ENCODE measurements at regions not wholly inside any gene's neighbourhood (a gene's known extent, or its start where the extent isn't known, plus 50 kb on each side); places are given as distances from the start of the nearest gene placed in this dataset.

DNA sequence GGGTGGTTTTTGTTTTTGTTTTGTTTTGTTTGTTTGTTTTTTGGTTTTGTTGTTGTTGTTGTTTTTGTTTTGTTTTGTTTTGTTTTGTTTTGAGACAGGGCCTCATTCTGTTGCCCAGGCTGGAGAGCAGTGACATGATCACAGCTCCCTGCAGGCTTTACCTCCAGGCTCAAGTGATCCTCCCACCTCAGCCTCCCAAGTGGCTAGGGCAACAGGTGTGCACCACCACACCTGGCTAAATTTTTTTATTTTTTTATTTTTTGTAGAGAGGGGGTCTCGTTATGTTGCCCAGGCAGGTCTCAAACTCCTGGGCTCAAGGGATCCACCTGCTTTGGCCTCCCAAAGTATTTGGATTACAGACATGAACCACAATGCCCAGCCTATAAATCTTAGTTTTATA lies 115.9 kb upstream of the NFE2L3 start:
- DNase-seq: no peak

DNA sequence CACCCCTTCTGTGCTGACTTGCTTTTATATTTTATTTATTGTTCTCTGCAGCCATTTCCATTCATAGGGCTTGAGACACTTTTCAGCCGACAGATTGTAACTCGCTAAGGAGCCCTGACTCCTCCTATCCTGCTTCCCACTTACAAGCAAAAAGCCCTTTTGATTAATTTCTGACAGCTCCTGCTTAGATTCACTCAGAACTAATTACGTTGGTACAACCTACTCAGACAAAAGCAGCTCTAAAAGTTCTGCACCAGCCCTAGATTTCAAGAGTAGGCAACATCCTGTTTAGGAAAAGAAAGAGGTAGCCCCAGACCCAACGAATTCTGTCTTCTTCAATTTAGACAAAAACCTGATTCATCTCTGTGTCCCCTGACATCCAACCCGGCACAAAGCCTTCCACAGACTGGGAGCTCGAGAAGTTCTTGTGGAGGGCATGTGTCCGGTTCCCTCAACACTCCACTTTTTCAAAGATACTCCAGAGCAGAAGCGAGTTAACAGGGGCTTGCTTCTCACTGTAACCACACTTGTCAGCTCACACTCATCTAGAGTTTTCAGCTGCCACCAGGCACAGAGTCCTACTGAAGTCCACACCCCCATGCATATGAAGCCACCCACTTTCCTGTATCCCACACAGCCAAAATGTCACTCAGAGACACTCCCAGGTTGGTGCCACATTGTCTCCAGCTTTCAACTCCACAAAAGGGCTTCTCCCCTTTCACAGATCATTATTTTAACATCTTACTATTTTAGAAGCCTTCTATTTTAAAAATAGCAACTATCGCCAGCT lies 113.6 kb upstream of the NFE2L3 start:
- DNase-seq: no peak

DNA sequence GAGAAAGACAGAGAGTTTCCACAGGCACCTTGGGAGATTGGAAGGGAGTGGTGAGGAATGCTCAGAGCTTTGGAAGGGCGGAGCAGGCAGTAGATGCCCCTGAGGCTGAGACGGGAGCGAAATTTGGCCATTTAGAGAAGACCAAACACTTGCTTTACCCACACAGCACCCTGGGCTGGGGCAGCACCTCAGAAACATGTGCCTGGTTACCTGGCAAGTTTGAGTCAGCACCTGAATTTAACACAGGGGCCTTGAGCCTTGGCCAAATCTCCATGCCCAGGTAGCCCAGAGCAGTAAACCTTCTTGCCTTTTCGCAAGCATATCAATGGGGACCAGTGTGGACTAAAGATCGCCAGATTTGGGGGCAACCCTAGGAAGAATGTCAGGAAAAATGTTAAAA lies 111.9 kb upstream of the NFE2L3 start:
- no peak for DNase-seq

DNA sequence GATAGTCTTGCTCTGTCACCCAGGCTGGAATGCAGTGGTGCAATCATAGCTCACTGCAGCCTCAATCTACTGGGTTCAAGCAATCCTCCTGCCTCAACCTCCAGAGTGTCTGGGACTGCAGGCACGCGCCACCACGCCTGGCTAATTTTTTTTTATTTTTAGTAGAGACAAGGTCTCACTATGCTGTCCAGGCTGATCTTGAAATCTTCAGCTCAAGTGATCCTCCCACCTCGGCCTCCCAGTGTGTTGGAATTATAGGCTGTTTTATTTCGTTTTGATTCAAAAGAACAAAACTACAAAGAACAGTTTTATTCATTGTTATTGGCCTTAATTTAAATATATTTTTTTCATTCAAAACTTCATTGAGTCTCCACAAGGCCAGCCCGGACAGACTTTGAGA lies 109.8 kb upstream of the NFE2L3 start:
- DNase-seq: no peak

DNA sequence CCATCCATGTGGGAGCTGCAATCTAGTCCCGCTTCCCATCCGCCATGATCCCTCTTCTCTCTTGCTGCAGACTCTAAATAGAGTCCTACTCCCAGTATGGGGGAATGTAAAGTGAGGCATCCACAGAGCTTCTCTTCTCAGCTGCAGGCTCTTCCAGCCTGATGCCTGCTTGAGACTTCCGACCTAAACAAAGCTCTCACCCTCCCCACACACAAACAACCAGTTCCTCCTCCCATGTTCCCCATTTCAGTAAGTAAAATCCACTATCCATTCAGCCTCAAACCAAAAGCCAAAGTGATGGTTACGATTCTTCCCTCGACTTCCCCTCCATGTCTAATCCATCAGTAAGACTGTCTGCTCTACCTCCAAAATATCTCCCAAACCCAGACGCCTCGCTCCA lies 108.2 kb upstream of the NFE2L3 start:
- DNase-seq: no peak

DNA sequence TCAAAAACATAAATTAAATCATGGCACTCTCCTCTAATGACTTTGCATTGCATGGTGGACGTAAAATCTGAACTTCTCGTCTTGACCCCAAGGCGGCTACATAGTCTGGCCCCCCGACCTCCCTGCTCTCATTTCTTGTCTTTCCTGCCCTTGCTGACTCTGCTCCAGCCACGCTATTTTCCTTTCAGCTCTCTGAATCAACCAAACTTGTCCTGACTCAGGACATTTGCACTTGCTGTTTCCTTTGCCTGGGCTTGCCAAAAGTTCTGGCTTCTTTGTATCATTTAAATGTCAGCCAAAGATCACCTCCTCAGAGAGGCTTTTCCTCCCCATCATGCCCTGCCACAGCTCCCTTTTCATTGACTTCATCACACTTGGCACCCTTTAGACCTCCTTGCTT lies 107.7 kb upstream of the NFE2L3 start:
- no peak for DNase-seq

DNA sequence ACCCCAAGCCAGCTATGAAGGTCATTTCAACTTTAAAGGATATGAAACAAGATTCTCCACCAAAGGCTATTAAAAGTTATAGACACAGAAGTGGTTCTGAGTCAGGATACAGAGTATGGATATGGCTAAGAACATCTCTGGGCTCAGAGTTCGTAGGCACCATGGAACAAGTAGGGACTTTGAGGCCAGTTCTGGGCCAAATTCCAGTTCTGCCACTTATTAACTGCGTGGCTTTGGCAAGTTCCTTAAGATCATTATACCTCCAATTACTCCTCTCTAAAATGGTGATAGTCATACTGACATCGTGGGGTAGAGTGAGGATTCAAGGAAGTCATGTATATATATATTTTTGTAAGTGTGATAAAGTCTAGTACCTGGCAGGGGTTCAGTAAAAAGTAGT lies 105.8 kb upstream of the NFE2L3 start:
- DNase-seq: no peak

DNA sequence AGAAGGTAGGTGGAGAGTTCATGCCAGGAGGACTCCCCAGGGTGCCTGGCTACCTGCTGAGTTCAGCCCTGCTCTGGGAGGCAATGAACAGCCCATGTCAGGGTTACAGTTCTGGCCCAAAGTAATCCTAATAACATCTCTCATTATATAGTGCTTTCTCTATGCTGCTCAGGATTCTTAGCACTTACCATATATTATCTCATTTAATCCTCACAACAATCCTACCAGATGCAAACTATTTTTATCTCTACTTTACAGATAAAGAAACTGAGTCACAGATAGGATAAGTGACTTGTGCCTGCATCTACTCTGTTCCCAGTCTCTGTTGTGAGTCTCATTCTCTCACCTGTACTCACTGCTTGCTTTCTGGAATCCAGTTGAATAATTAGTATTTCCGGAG lies 105.1 kb upstream of the NFE2L3 start:
- no peak for DNase-seq

DNA sequence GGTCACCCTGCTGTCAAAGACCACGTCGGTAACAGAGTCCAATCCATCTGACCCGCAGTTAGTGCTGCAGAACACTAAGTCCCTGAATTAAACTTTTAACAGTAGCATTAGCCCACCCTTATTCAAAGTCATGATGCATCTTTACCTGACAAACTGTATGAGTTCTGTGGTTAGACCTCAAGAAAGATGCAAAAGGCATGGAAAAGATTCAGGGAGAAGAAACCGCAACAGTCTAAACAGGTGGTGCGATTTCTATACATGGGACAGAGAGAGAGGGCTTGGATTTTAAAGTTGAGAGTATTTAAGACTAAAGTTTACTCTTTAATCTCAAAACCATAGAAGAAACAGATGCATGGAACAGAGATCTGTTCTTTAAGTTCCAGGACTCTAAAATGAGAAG lies 103.3 kb upstream of the NFE2L3 start:
- no peak for DNase-seq

DNA sequence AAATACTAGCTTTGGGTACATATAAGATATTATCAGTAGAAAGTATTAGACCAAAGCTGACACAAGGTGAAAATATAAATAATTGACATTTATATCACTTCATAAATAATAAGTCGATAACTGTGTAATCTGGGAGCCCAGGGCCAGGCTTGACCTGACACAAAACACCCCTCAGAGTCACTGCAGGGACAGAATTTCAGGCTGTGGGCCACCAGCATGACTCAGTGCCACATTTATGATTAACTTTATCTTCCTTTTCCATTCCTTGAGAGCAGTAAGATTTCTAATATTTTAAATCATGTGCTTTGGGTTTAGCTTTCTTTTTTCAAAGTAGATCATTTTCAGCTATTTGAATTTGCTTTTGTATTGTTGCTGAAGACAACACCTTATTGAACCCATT lies 102.9 kb upstream of the NFE2L3 start:
- no peak for DNase-seq

DNA sequence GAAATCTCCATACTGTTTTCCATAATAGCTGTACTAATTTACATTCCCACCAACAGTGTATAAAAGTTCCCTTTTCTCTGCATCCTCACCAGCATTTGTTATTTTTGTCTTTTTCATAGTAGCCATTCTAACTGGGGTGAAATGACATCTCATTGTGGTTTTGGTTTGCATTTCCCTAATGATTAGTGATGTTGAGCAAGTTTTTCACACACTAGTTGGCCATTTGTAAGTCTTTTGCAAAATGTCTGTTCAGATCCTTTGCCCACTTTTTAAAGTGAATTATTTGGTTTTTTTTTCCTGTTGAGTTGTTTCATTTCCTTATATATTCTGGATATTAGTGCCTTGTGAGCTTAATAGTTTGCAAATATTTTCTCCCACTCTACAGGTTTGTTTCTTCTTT lies 101.0 kb upstream of the NFE2L3 start:
- DNase-seq: no peak

DNA sequence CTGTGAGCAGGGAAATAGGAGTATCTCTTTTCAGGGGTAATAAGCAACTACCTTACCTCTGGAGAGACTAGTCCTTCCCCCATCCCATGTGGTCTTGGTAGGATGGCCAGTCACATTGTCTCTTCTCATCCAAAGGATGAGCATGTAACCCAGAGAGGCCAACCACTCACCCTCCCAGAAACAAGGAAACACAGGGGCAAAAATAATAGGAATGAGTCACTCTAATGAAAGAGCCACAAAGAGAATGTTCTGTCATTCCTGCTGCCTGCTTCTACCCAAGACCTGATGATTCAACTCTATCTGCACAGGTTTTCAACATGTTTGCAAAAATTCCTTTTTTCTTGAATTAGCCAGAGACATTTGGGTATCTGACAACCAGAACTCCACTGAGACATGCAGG lies 99.3 kb upstream of the NFE2L3 start:
- DNase-seq: no peak

DNA sequence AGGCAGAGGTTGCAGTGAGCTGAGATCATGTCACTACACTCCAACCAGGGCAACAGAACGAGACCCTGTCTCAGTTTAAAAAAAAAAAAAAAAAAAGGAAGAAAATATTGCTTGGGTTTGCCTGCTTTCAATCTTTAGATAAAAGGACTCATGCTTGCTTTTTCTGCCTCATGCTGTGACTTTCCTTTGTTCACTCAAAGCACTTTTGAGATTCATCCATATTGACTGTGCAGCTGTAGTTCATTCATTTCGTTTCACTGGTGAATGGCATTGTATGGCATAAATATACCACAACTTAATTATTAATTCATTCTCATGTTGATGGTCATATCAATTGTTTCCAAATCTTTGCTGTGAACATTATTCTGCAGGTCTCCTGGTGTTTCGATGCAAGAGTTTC lies 97.6 kb upstream of the NFE2L3 start:
- no peak for DNase-seq

DNA sequence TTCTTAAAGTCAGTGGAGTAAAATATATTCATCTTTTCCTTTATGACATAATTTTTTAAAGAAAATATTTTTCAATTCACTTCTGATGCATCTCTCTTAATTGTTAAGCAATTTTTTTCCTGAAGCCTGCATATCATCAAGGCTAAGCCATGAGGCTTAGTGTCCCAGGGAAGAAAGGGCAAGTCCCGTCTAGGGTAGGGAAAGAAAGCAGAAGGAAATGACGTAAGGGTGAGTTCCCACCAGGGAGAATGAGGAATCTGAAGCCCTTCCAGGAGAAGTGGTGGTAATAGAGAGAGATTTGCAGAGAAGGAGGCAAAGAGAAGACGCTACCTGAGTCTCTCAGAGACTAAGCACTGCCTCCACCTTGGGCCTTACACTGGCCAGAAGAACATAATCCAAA lies 96.8 kb upstream of the NFE2L3 start:
- no peak for DNase-seq

DNA sequence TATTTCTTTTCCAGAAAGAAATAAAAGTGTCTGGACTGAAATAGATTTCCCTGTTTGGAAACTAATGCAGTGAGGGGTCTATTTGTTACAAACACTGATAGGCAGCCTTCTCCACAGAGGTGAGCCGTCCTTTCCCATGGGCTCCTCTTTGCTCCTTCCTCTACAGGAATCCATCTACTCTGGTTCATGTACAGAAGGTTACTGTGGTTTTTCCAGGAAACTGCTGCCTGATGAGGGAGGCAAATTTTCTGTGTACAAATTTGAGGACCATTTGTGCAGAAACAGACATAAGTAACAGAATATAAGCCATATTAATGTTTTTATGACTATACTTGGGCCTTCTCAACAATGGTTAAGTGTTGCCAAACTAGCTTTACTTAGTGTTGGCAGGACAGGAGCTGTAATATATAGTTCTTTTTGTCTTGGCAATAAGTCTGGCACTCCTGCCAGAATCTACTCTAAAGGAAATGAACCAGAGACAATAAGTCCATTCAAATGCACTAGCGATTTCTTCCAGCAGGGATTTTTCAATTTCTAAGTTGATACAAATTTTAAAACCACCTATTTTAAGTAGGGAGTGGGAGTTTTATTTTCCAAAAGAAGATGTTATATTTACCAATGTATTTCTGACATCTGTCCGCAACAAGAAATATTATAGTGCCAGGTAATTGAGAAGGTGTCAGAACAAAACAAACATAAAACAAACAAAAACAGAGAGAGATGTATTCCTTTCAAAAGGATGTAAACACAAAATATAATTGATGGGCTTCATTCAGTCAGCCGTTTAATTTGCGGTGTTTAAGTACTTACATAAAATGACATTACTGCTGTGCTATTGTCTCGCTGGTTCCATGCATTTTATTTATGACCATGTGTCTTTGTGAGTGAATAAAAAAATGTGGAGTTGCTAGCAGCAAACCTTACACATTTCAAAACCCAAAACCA lies 91.0 kb upstream of the NFE2L3 start:
- DNase-seq: no peak

DNA sequence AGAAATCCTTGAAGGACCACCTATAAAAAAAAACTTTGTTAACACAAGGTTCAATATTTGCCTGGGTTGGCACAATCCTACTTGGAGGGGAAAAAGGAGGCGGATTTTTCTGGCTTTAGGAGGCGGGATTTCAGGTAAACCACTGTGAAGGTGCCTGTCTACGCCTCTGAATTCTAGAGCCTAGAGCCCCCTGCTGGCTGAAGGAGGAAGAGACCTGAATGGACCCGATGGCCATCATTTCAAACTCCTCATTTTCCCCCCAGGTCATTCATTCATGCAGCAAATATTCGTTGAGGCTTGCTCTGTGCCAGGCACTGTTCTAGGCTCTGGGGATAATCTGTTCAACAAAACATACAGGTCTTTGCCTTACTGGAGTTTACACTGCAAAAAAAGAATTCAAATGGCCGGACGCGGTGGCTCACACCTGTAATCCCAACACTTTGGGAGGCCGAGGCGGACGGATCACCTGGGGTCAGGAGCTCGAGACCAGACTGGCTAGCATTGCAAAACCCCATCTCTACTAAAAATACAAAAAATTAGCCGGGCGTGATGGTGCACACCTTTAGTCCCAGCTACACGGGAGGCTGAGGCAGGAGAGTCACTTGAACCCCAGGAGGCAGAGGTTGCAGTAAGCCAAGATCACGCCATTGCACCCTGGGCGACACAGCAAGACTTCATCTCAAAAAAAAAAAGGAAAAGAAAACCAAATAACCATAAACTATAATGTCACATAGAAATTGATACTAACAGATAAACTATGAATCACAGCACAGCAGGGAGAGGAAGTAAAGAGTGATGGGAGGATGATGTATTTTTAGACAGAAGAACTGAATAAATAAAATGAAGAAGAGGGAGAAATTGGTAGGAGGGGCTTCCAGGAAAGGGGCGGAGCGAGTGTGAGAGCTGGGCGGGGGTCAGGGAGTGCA lies 90.1 kb upstream of the NFE2L3 start:
- peak; percentile 40 to 42 for DNase-seq

DNA sequence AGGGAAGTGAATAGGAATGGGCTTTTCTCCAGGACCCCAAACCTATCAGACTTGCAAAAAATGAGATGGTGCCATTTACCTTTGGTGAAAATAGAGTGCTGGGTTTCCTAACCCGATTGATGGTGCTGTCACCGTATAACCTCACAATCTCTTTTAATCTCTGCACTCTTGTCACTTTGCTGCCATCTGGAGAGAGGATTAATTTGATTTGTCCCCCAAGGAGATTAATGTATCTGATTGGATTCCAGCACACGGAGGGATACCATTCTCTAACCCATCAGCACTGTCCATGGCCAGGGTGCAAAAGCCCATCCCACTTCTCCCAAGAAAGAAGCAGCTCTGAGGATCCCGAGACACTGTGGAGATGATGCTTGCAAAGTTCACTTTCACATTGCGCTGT lies 86.3 kb upstream of the NFE2L3 start:
- no peak for DNase-seq

DNA sequence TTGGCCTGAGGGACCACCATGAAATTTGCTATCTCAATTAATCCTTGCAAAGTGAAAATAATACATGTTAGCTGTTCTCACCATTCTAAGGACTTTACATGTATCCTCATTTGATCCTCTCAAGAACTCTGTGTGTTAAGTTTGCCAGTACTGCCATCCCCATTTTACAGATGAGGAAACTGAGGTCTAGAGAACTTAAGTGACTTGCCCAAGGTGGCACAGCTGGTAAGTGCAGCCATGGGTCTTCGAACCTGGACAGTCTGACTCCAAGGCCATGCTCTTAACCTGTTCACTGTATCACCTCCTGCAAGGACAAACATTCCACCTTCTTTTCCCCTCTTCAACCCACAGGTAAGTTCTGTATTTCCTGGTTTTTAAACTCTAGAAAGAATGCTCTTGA lies 85.3 kb upstream of the NFE2L3 start:
- DNase-seq: no peak

DNA sequence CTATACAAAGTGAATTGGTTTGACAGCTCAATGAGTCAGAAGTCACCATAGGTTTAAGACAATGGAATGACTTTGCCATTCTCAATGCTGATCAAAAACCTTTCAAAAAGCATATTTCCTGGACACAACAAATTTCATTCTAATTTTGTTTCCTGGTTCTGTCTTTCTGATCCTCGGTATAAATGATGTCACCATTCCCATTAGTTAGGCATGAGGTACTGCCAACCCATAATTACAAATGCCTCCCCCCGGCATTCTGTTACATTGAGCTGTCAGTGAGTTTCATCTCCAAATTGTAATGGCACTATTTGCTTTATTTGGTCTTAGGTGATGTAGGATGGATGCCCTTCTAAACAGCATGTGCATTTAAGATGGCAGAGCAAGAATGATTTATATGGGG lies 81.7 kb upstream of the NFE2L3 start:
- DNase-seq: no peak

DNA sequence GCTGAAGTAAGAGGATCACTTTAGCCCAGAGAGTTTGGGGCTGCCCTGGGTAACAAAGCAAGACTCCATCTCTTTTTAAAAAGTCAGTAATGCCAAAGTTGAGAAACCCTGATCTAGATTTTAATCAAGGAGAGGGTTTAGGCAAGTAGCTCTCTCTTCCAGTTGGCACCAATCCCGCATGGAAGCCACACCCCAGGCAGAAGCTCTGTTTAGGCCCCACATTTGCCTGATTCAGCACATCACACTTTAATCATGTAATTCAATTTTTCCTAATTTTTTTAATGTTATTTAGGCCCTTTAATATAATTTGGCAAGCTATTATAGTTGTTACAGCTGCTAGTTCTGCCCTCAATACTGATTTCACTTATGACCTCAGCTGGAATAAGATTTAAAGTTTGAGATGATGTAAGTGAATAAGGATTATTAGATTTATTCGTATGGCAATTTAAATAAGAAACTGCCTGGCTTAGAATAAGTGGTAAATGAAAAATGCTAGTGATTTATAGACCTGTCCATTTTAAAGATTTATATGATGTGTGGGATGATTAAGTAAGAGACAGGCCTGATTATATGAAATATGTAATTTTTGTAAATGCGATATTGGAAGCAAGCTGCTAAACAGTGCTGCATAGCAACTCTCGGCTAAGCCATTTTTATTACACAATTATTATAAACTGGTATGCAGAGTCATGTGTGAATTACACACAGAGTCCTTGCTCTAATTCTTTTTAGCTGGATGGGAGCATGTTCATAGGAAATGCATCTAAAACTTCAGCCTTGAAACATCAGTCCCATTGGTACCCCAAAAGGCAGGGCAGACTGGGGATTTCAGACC lies 80.2 kb upstream of the NFE2L3 start:
- DNase-seq: no peak

DNA sequence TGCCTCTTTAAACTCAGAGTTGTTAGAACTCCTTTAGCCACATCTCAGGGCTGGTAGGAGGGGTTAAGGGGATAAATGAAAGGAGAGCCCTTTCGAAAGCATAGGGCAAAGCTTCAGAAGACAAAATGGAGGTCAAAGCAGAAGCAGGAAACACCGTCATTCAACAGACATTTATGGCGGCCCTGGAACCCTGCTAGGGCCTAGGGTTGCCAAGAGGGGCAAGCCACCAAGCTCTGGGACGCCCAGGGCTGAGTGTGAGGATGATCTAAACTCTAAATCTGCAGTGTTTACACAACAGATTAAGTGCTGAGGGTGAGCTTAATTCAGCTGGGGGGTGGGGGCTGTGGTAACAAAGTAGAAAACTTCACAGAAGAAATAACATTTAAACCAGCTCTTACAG lies 79.0 kb upstream of the NFE2L3 start:
- DNase-seq: no peak
